Tibial artery (tissue), 4 donors: ENCODE measurements at regions not wholly inside any gene's neighbourhood (a gene's known extent, or its start where the extent isn't known, plus 50 kb on each side); places are given as distances from the start of the nearest gene placed in this dataset.

Experiments
- DNase-seq, 2 donors: peaks; one replicate each; pipeline ENCODE4 v3.0.0-alpha.2; 2019
- H3K27ac ChIP-seq, 2 donors: fragments of 200-600 bp; sonication (generic) in 1 of 2; 1 replicate in 1 of 2; 2 replicates in 1 of 2; pipeline ENCODE4 v1.5.1; 2018 to 2019; ENCODE audit warnings: mild to moderate bottlenecking in 1 of 2
- H3K27me3 ChIP-seq, 2 donors: fragments of 200-600 bp; sonication (generic) in 1 of 2; one replicate each; pipeline versions ENCODE4 v1.5.1 to v1.6.0; 2016 to 2019
- H3K36me3 ChIP-seq, 3 donors: fragments of 200-600 bp; sonication (generic) in 2 of 3; one replicate each; pipeline ENCODE4 v1.5.1; 2016 to 2019; ENCODE audit warnings: mild to moderate bottlenecking in 2 of 3
- H3K4me1 ChIP-seq, 4 donors: fragments of 200-600 bp; sonication (generic) in 2 of 4; 1 replicate in 3 of 4; 2 replicates in 1 of 4; pipeline ENCODE4 v1.5.1; 2016 to 2019
- H3K4me3 ChIP-seq, 2 donors: fragments of 200-600 bp; sonication (generic) in 1 of 2; 1 replicate in 1 of 2; 2 replicates in 1 of 2; pipeline ENCODE4 v1.5.1; 2018 to 2019; ENCODE audit warnings: mild to moderate bottlenecking in 2 of 2
- H3K9me3 ChIP-seq, 3 donors: fragments of 200-600 bp; sonication (generic) in 1 of 3; one replicate each; pipeline ENCODE4 v1.5.1; 2016 to 2019
- intact Hi-C: fragments of 100-400 bp; cut with DNase I; formaldehyde crosslinking; loops from one replicate; pipeline ENCODE4 v1.15.0; 2023; ENCODE audit warnings: low total_unique reads
- TF ChIP-seq, protein P1 (sequence below), 2 experiments: fragments of 200-600 bp in 1 of 2; fragments of 450-650 bp in 1 of 2; IDR thresholded peaks; one replicate each; pipeline ENCODE4 v1.5.1; 2017 to 2019; ENCODE audit warnings: antibody characterized with exemption in 2 of 2, mild to moderate bottlenecking in 1 of 2, moderate library complexity in 1 of 2

DNA sequence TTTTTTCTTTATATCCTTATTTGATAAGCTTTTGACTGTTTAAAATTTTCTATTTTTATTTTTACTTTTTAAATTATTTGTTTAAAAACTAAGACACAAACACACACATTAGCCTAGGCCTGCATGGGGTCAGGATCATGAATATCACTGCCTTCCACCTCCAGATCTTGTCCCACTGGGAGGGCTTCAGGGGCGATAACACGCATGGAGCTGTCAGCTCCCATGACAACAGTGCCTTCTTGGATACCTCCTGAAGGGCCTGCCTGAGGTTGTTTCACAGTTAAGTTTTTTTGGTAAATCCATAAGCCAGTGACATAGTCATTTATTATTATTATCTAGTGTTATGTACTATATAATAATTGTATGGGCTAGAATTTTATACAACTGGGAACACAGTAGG is 85.4 kb upstream of the FAT1 start:
- TF ChIP-seq, protein P1, sequence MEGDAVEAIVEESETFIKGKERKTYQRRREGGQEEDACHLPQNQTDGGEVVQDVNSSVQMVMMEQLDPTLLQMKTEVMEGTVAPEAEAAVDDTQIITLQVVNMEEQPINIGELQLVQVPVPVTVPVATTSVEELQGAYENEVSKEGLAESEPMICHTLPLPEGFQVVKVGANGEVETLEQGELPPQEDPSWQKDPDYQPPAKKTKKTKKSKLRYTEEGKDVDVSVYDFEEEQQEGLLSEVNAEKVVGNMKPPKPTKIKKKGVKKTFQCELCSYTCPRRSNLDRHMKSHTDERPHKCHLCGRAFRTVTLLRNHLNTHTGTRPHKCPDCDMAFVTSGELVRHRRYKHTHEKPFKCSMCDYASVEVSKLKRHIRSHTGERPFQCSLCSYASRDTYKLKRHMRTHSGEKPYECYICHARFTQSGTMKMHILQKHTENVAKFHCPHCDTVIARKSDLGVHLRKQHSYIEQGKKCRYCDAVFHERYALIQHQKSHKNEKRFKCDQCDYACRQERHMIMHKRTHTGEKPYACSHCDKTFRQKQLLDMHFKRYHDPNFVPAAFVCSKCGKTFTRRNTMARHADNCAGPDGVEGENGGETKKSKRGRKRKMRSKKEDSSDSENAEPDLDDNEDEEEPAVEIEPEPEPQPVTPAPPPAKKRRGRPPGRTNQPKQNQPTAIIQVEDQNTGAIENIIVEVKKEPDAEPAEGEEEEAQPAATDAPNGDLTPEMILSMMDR (IDR thresholded peaks at IDR 0.05): no peak
- no peak overlapping the region for H3K27ac ChIP-seq

DNA sequence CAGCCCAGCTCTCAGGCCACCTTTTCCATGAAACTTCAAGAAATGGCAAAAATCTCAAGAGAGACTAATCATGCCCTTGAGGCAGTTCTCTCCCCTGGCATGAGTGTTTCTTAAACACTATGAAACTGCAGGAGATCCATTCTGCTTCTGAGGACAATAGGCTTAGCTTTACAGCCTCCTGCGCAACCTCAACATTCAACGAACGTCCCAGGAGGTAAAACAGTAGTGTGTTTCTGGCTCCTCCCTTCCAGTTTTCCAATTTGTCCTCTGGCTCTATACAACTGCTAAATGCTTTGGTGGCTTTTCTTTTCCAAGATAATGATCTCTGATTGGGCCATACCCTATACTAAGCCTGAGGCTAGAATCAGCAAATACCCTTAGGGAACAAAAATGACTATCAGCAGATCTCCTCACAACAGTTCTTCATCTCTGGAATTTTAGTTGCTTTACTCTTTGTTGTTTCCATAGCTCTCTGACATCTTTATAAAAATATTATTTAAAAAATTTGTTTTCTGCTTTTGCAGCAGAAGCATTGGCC is 87.0 kb upstream of the FAT1 start:
- Histone ChIP-seq H3K27ac (no peak overlapping the region), H3K36me3 (no peaks in the 10 kb centered on the region), H3K27me3 (no peaks in the 10 kb centered on the region), H3K9me3 (no peaks in the 10 kb centered on the region), H3K4me3 (no peak overlapping the region), H3K4me1 (no peaks in the 10 kb centered on the region)
- TF ChIP-seq, protein P1 (IDR thresholded peaks at IDR 0.05): no peak
- no peak for DNase-seq
- intact Hi-C loops: no loop called here

More for the DNA sequence above, 85.4 kb upstream of the FAT1 start:
- Histone ChIP-seq H3K4me3 (no peak overlapping the region), H3K9me3 (no peaks in the 10 kb centered on the region), H3K27me3 (no peaks in the 10 kb centered on the region), H3K4me1 (no peaks in the 10 kb centered on the region), H3K36me3 (no peaks in the 10 kb centered on the region)
- intact Hi-C loops: no loop called here
- no peak for DNase-seq

DNA sequence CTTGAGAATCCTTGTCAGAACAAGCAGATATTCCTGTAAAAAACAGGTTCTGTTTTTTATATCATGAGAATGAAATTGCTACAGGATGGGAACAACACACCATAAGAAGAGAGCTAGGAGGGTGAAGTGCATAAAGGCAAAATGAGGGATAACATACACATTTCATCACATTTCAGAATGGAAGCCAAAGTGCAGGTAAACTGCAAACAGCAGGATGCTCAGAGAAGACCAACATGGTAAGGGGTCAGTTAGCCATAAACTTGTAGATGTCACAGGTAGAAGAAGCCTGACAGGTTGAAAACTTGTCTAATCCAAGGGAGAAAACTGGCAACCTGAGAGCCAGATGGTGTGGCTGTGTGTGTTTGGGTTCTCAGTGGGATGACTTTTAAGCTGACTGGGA is 88.9 kb upstream of the FAT1 start:
- Histone ChIP-seq H3K4me1 (no peaks in the 10 kb centered on the region), H3K9me3 (no peaks in the 10 kb centered on the region), H3K4me3 (no peak overlapping the region), H3K27me3 (no peaks in the 10 kb centered on the region), H3K36me3 (no peaks in the 10 kb centered on the region), H3K27ac (no peak overlapping the region)
- TF ChIP-seq, protein P1 (IDR thresholded peaks at IDR 0.05): no peak
- intact Hi-C loops: no loop called here
- no peak for DNase-seq

DNA sequence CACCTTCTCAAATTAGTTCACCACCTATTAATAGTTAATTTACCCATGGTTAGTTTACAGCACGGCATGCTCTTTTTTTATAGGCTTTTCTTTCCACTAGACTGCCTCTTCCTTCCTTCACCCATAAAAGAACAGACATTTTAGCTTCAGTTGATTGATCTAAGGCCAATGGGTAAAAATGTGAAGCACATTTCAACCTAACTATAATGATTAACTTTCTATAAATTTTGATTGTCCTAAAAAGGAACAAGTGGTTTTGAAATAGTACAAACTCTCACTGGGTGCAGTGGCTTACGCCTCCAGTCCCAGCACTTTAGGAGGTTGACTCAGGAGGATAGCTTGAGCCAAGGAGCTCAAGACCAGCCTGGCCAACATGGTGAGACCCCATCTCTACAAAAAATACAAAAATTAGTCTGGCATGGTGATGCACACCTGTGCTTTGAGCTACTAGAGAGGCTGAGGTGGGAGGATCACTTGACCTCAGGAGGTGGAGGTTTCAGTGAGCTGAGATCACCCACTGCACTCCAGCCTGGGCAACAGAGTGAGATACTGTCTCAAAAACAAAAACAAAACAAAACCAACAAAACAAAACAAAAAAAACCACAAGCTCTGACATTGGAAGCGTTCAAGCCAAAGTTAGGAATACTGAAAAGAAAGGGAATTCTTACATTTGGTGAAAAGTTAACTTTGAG is 89.9 kb upstream of the FAT1 start:
- Histone ChIP-seq H3K27ac (no peak overlapping the region), H3K4me1 (no peaks in the 10 kb centered on the region), H3K9me3 (no peaks in the 10 kb centered on the region), H3K36me3 (no peaks in the 10 kb centered on the region), H3K27me3 (no peaks in the 10 kb centered on the region), H3K4me3 (no peak overlapping the region)
- intact Hi-C loops: no loop called here
- DNase-seq: no peak
- TF ChIP-seq, protein P1 (IDR thresholded peaks at IDR 0.05): no peak

DNA sequence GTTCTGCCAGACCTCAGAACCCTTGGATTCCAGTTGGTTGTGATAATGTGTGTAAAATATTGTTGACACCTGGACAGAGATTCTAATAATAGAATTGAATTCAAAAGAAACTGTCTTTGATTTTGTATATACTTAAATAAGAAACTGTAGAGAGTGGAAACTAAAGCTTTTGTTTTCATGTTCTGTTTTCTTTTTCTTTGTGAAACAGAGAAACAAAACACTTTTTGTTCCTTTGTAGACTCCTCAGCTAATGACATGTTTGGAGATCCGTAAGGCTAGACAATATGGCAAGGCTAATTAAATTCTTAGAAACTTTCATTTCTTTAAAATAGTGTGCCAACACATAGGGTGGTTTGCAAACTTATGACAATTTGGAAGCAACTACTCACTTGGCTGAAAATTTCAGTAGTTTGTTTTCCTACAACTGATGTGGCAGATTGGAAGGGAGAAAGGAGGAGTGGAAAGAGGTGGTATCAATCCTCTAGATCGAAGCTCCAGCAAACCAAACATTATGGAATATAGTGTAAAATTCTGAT is 90.9 kb upstream of the FAT1 start:
- H3K9me3 ChIP-seq: no peaks in the 10 kb centered on the region
- no peaks in the 10 kb centered on the region for H3K36me3 ChIP-seq
- DNase-seq: no peak
- H3K4me3 ChIP-seq: no peak overlapping the region
- no peaks in the 10 kb centered on the region for H3K27me3 ChIP-seq
- TF ChIP-seq, protein P1 (IDR thresholded peaks at IDR 0.05): no peak
- H3K27ac ChIP-seq: no peak overlapping the region
- intact Hi-C loops: no loop called here
- no peaks in the 10 kb centered on the region for H3K4me1 ChIP-seq
